GM12878 (cell line): ENCODE measurements at regions not wholly inside any gene's neighbourhood (a gene's known extent, or its start where the extent isn't known, plus 50 kb on each side); places are given as distances from the start of the nearest gene placed in this dataset.

ENCODE experiments used
- ATAC-seq: fragments of 200-7000 bp; cut with Tn5 transposase; 3 replicates; pipeline ENCODE4 v1.9.1; 2020; ENCODE audit warnings: mild to moderate bottlenecking, moderate library complexity
- BruUV-seq: library from RNA; stranded (reverse); fragments of 400-500 nt; replicated peaks from 2 replicates; lab custom pipeline; 2021; lab: Mats Ljungman, UMichigan
- CTCF ChIA-PET: fragments of 300-600 bp; sonication (Branson Sonifier 250); formaldehyde crosslinking; extraction: SDS; loops from one replicate; lab custom pipeline; 2021; ENCODE audit warnings: inconsistent platforms; lab: Yijun Ruan, JAX
- POLR2A ChIA-PET: fragments of 350-600 bp; formaldehyde crosslinking; extraction: SDS; loops from one replicate; lab custom pipeline; 2021; ENCODE audit warnings: inconsistent platforms; lab: Charles Lee
- RAD21 ChIA-PET: fragments of 300-600 bp; sonication (Branson Sonifier 250); formaldehyde crosslinking; loops from one replicate; lab custom pipeline; 2023; ENCODE audit warnings: antibody characterized with exemption; ENCODE audit not compliant: unreplicated experiment; lab: Charles Lee
- SMC1A ChIA-PET: fragments of 300-600 bp; sonication (Branson Sonifier 250); formaldehyde crosslinking; loops from one replicate; lab custom pipeline; 2023; ENCODE audit not compliant: unreplicated experiment, uncharacterized antibody; lab: Charles Lee
- DNase-seq: peaks from one replicate; pipeline ENCODE4 v3.0.0-alpha.2; 2011; ENCODE audit warnings: low read depth, low spot score
- FAIRE-seq: peaks from 3 replicates; lab custom pipeline; 2011; peaks lifted over from hg19 to GRCh38; lab: Jason Lieb, UNC
- H2AFZ ChIP-seq: 2 replicates; pipeline ENCODE4 v1.6.0; 2011; ENCODE audit warnings: low read depth, low read length, control low read depth; ENCODE audit not compliant: control insufficient read depth
- H3K27ac ChIP-seq: 2 replicates; pipeline ENCODE4 v1.5.1; 2011; ENCODE audit warnings: control low read depth; ENCODE audit not compliant: control insufficient read depth, insufficient read depth
- H3K27me3 ChIP-seq, 2 experiments: replicated peaks in 1 of 2; 2 replicates each; pipeline versions ENCODE4 v1.6.0 to v1.6.1; 2011; ENCODE audit warnings: low read length in 1 of 2; ENCODE audit not compliant: control insufficient read depth in 2 of 2, insufficient read depth in 2 of 2
- H3K36me3 ChIP-seq, 2 experiments: 2 replicates each; pipeline ENCODE4 v1.5.1; 2011; ENCODE audit warnings: low read length in 1 of 2; ENCODE audit not compliant: control insufficient read depth in 2 of 2, insufficient read depth in 2 of 2
- H3K4me1 ChIP-seq: 2 replicates; pipeline ENCODE4 v1.6.1; 2011; ENCODE audit warnings: mild to moderate bottlenecking, low read length, moderate library complexity, mixed read lengths; ENCODE audit not compliant: control insufficient read depth, insufficient read depth
- H3K4me2 ChIP-seq: 2 replicates; pipeline ENCODE4 v1.6.0; 2011; ENCODE audit warnings: control low read depth; ENCODE audit not compliant: control insufficient read depth, insufficient read depth
- H3K4me3 ChIP-seq: fragments of 200-600 bp; sonication (generic); 2 replicates; pipeline ENCODE4 v1.5.1; 2016
- H3K79me2 ChIP-seq: 2 replicates; pipeline ENCODE4 v1.6.0; 2011; ENCODE audit warnings: low read length; ENCODE audit not compliant: control insufficient read depth, insufficient read depth
- H3K9ac ChIP-seq: 2 replicates; pipeline ENCODE4 v1.8.0; 2011; ENCODE audit warnings: low read length, control low read depth, mixed read lengths; ENCODE audit not compliant: control insufficient read depth, insufficient read depth
- H3K9me3 ChIP-seq: replicated peaks from 3 replicates; pipeline ENCODE4 v1.5.1; 2011; ENCODE audit warnings: mild to moderate bottlenecking, low read length; ENCODE audit not compliant: control insufficient read depth, insufficient read depth
- H4K20me1 ChIP-seq: 2 replicates; pipeline ENCODE4 v1.6.0; 2011; ENCODE audit not compliant: control insufficient read depth, insufficient read depth
- BACH1 ChIP-seq: fragments of 450-650 bp; IDR thresholded peaks from 2 replicates; pipeline ENCODE4 v1.6.1; 2017; ENCODE audit warnings: mild to moderate bottlenecking, borderline replicate concordance
- CHD4 ChIP-seq: fragments of 200-600 bp; sonication (generic); IDR thresholded peaks from 2 replicates; pipeline ENCODE4 v1.6.1; 2016; ENCODE audit warnings: mild to moderate bottlenecking
- GABPA ChIP-seq: IDR thresholded peaks from 2 replicates; pipeline ENCODE4 v1.6.1; 2014; ENCODE audit warnings: antibody characterized with exemption, low read depth, mild to moderate bottlenecking, inconsistent platforms
- KAT2A ChIP-seq: conservative IDR thresholded peaks from 2 replicates; pipeline ENCODE4 v1.6.1; 2011; ENCODE audit warnings: low read depth, low read length; ENCODE audit not compliant: control insufficient read depth
- MTA3 ChIP-seq: IDR thresholded peaks from 2 replicates; pipeline ENCODE4 v1.6.1; 2012; ENCODE audit warnings: low read length, inconsistent platforms, borderline replicate concordance
- RCOR1 ChIP-seq: conservative IDR thresholded peaks from 2 replicates; pipeline ENCODE4 v1.6.1; 2012; ENCODE audit warnings: low read depth, low read length, improper control_type of control experiment
- ZBED1 ChIP-seq: IDR thresholded peaks from 2 replicates; pipeline ENCODE4 v1.6.1; 2016; ENCODE audit warnings: borderline replicate concordance
- ZNF24 ChIP-seq: fragments of 450-650 bp; IDR thresholded peaks from 2 replicates; pipeline ENCODE4 v1.6.1; 2017; ENCODE audit warnings: antibody characterized with exemption, mild to moderate bottlenecking
- WGBS: methylation state at CpG from one replicate; pipeline ENCODE4 v1.1.6; 2016; ENCODE audit warnings: low lambda C conversion rate; ENCODE audit not compliant: insufficient replicate concordance, insufficient coverage; ENCODE audit errors: missing lambda C conversion rate; 5-methylcytosine and 5-hydroxymethylcytosine counted together
- in situ Hi-C: fragments of 300-500 bp; cut with MboI; formaldehyde crosslinking; loops from 9 replicates; pipeline ENCODE4 v1.14.3; 2018; ENCODE audit warnings: mixed read lengths
- intact Hi-C: fragments of 100-400 bp; cut with micrococcal nuclease; formaldehyde crosslinking; loops from one replicate; pipeline ENCODE4 v1.14.2; 2022; ENCODE audit not compliant: unreplicated experiment
- TF ChIP-seq, protein P1 (sequence below): IDR thresholded peaks from 2 replicates; pipeline ENCODE4 v1.6.1; 2011; ENCODE audit warnings: borderline replicate concordance, low read depth, mild to moderate bottlenecking, moderate library complexity, low read length; ENCODE audit not compliant: insufficient read depth, poor library complexity, severe bottlenecking
- TF ChIP-seq, protein P2 (sequence below): fragments of 450-650 bp; IDR thresholded peaks from 2 replicates; pipeline ENCODE4 v1.6.1; 2017; ENCODE audit warnings: mild to moderate bottlenecking
- TF ChIP-seq, protein P3 (sequence below): IDR thresholded peaks from 2 replicates; pipeline ENCODE4 v1.6.1; 2012; ENCODE audit warnings: mild to moderate bottlenecking, low read depth, low read length

DNA sequence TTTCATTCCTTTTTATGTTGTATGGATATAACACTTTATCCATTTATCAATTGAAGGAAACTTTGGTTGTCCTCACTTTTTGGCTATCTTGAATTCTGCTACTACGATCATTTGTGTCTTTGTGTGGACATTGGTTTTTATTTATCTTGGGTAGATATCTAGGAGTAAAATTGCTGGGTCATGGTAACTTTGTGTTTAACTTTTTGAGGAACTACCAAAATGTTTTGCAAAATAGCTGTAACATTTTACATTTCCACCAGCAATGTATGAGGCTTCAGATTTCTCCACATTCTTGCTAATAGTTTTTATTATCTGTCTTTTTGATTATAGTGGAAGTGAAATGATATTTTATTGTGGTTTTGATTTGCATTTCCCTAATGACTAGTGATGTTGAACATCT is 55.6 kb downstream of the TLNRD1 start:
- no peaks in the 10 kb centered on the region for H3K9me3 ChIP-seq
- ATAC-seq (no peak), DNase-seq (no peak), FAIRE-seq (no peak)
- intact Hi-C loops (no loop called here), in situ Hi-C loops (no loop called here)
- H3K36me3 ChIP-seq = no peaks in the 10 kb centered on the region
- H3K9ac ChIP-seq = no peak overlapping the region
- ChIA-PET SMC1A (no interaction called here), POLR2A (no interaction called here), RAD21 (no interaction called here), CTCF (no interaction called here)
- H3K79me2 ChIP-seq = no peaks in the 10 kb centered on the region
- no peak overlapping the region for H3K4me2 ChIP-seq
- H3K4me3 ChIP-seq = no peak overlapping the region
- no peak for TF ChIP-seq RCOR1
- no peak for TF ChIP-seq MTA3
- TF ChIP-seq BACH1 = no peak
- no peak for TF ChIP-seq KAT2A
- TF ChIP-seq GABPA = no peak
- TF ChIP-seq CHD4 = no peak
- TF ChIP-seq, protein P1, sequence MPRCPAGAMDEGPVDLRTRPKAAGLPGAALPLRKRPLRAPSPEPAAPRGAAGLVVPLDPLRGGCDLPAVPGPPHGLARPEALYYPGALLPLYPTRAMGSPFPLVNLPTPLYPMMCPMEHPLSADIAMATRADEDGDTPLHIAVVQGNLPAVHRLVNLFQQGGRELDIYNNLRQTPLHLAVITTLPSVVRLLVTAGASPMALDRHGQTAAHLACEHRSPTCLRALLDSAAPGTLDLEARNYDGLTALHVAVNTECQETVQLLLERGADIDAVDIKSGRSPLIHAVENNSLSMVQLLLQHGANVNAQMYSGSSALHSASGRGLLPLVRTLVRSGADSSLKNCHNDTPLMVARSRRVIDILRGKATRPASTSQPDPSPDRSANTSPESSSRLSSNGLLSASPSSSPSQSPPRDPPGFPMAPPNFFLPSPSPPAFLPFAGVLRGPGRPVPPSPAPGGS = no peak
- TF ChIP-seq, protein P2, sequence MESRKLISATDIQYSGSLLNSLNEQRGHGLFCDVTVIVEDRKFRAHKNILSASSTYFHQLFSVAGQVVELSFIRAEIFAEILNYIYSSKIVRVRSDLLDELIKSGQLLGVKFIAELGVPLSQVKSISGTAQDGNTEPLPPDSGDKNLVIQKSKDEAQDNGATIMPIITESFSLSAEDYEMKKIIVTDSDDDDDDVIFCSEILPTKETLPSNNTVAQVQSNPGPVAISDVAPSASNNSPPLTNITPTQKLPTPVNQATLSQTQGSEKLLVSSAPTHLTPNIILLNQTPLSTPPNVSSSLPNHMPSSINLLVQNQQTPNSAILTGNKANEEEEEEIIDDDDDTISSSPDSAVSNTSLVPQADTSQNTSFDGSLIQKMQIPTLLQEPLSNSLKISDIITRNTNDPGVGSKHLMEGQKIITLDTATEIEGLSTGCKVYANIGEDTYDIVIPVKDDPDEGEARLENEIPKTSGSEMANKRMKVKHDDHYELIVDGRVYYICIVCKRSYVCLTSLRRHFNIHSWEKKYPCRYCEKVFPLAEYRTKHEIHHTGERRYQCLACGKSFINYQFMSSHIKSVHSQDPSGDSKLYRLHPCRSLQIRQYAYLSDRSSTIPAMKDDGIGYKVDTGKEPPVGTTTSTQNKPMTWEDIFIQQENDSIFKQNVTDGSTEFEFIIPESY = no peak
- TF ChIP-seq ZNF24 = no peak
- TF ChIP-seq, protein P3, sequence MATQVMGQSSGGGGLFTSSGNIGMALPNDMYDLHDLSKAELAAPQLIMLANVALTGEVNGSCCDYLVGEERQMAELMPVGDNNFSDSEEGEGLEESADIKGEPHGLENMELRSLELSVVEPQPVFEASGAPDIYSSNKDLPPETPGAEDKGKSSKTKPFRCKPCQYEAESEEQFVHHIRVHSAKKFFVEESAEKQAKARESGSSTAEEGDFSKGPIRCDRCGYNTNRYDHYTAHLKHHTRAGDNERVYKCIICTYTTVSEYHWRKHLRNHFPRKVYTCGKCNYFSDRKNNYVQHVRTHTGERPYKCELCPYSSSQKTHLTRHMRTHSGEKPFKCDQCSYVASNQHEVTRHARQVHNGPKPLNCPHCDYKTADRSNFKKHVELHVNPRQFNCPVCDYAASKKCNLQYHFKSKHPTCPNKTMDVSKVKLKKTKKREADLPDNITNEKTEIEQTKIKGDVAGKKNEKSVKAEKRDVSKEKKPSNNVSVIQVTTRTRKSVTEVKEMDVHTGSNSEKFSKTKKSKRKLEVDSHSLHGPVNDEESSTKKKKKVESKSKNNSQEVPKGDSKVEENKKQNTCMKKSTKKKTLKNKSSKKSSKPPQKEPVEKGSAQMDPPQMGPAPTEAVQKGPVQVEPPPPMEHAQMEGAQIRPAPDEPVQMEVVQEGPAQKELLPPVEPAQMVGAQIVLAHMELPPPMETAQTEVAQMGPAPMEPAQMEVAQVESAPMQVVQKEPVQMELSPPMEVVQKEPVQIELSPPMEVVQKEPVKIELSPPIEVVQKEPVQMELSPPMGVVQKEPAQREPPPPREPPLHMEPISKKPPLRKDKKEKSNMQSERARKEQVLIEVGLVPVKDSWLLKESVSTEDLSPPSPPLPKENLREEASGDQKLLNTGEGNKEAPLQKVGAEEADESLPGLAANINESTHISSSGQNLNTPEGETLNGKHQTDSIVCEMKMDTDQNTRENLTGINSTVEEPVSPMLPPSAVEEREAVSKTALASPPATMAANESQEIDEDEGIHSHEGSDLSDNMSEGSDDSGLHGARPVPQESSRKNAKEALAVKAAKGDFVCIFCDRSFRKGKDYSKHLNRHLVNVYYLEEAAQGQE = no peak
- TF ChIP-seq ZBED1 = no peak
- no peak overlapping the region for H3K27ac ChIP-seq
- BruUV-seq = no TSS peak
- peaks cover 16% of the 10 kb centered on the region for H3K4me1 ChIP-seq
- H3K27me3 ChIP-seq = no peaks in the 10 kb centered on the region
- 91% methylated on average over 1 of the region's 1 CpG for WGBS
- no peak overlapping the region for H2AFZ ChIP-seq
- no peaks in the 10 kb centered on the region for H4K20me1 ChIP-seq
